Ishikawa (cell line): ENCODE measurements at regions not wholly inside any gene's neighbourhood (a gene's known extent, or its start where the extent isn't known, plus 50 kb on each side); places are given as distances from the start of the nearest gene placed in this dataset.

Experiments used
- CEBPB ChIP-seq: IDR thresholded peaks from 2 replicates; pipeline ENCODE4 v1.6.1; 2012
- CREB1 ChIP-seq: IDR thresholded peaks from 2 replicates; pipeline ENCODE4 v1.6.1; 2012; ENCODE audit warnings: low read depth
- EP300 ChIP-seq: IDR thresholded peaks from 2 replicates; pipeline ENCODE4 v1.6.1; 2012; ENCODE audit warnings: borderline replicate concordance
- FOXM1 ChIP-seq: IDR thresholded peaks from 2 replicates; pipeline ENCODE4 v1.6.1; 2012; ENCODE audit warnings: low read depth, borderline replicate concordance
- TAF1 ChIP-seq: IDR thresholded peaks from 2 replicates; pipeline ENCODE4 v1.6.1; 2012; ENCODE audit warnings: low read depth, mild to moderate bottlenecking
- TCF12 ChIP-seq: IDR thresholded peaks from 2 replicates; pipeline ENCODE4 v1.6.1; 2012; ENCODE audit warnings: low read depth
- TEAD4 ChIP-seq: IDR thresholded peaks from 2 replicates; pipeline ENCODE4 v1.6.1; 2012
- YY1 ChIP-seq: IDR thresholded peaks from 2 replicates; pipeline ENCODE4 v1.6.1; 2012; ENCODE audit warnings: low read depth
- ZBTB7A ChIP-seq: IDR thresholded peaks from 2 replicates; pipeline ENCODE4 v1.6.1; 2012; ENCODE audit warnings: low read depth
- TF ChIP-seq, protein P1 (sequence below): IDR thresholded peaks from 2 replicates; pipeline ENCODE4 v1.6.1; 2012
- TF ChIP-seq, protein P2 (sequence below): IDR thresholded peaks from 2 replicates; pipeline ENCODE4 v1.6.1; 2012
- TF ChIP-seq, protein P3 (sequence below): IDR thresholded peaks from 2 replicates; pipeline ENCODE4 v1.6.1; 2012; ENCODE audit warnings: low read depth, mild to moderate bottlenecking

DNA sequence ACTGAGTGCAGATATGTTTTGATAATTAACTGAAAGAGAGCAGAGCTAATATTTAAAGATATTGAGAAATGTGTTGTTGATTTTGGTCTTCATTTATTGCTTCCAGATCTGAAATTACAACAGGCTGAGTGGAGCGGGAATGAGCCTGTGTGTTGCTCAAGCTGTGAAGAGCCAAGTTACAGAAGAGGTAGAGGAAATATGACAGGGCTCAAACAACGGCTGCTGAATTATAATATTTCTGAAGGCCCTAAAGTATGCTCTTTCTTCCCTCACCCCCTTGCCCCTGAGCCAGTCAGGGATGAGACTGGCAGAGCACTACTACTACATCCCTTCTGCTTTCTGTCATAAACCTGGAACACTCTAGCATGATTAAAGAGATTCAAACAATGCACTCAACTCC, 115.6 kb downstream of the FANCF start:
- TF ChIP-seq CREB1 (no peak), TCF12 (no peak), TAF1 (no peak), EP300 (no peak), FOXM1 (no peak), TEAD4 (no peak), CEBPB (no peak), YY1 (no peak), ZBTB7A (no peak)
- TF ChIP-seq, protein P1, sequence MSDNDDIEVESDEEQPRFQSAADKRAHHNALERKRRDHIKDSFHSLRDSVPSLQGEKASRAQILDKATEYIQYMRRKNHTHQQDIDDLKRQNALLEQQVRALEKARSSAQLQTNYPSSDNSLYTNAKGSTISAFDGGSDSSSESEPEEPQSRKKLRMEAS: no peak
- TF ChIP-seq, protein P2, sequence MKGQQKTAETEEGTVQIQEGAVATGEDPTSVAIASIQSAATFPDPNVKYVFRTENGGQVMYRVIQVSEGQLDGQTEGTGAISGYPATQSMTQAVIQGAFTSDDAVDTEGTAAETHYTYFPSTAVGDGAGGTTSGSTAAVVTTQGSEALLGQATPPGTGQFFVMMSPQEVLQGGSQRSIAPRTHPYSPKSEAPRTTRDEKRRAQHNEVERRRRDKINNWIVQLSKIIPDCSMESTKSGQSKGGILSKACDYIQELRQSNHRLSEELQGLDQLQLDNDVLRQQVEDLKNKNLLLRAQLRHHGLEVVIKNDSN: no peak
- TF ChIP-seq, protein P3, sequence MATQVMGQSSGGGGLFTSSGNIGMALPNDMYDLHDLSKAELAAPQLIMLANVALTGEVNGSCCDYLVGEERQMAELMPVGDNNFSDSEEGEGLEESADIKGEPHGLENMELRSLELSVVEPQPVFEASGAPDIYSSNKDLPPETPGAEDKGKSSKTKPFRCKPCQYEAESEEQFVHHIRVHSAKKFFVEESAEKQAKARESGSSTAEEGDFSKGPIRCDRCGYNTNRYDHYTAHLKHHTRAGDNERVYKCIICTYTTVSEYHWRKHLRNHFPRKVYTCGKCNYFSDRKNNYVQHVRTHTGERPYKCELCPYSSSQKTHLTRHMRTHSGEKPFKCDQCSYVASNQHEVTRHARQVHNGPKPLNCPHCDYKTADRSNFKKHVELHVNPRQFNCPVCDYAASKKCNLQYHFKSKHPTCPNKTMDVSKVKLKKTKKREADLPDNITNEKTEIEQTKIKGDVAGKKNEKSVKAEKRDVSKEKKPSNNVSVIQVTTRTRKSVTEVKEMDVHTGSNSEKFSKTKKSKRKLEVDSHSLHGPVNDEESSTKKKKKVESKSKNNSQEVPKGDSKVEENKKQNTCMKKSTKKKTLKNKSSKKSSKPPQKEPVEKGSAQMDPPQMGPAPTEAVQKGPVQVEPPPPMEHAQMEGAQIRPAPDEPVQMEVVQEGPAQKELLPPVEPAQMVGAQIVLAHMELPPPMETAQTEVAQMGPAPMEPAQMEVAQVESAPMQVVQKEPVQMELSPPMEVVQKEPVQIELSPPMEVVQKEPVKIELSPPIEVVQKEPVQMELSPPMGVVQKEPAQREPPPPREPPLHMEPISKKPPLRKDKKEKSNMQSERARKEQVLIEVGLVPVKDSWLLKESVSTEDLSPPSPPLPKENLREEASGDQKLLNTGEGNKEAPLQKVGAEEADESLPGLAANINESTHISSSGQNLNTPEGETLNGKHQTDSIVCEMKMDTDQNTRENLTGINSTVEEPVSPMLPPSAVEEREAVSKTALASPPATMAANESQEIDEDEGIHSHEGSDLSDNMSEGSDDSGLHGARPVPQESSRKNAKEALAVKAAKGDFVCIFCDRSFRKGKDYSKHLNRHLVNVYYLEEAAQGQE: no peak
